ENCODE measurements at regions not wholly inside any gene's neighbourhood (a gene's known extent, or its start where the extent isn't known, plus 50 kb on each side); places are given as distances from the start of the nearest gene placed in this dataset.

- TF ChIP-seq CTCF (IDR thresholded peaks at IDR 0.05) = no peak
- TF ChIP-seq POLR2A (IDR thresholded peaks at IDR 0.05) = no peak
Observed at GRCh38 chr5:120096413-120096812, 367.7 kb upstream of the PRR16 start.
